HG03378 (cell line): ENCODE measurements at regions not wholly inside any gene's neighbourhood (a gene's known extent, or its start where the extent isn't known, plus 50 kb on each side); places are given as distances from the start of the nearest gene placed in this dataset.

Experiments used
- ATAC-seq: cut with Tn5 transposase; IDR thresholded peaks from one replicate; pipeline ENCODE4 v1.9.1; 2021; ENCODE audit warnings: mild to moderate bottlenecking, moderate library complexity; ENCODE audit not compliant: unreplicated experiment

DNA sequence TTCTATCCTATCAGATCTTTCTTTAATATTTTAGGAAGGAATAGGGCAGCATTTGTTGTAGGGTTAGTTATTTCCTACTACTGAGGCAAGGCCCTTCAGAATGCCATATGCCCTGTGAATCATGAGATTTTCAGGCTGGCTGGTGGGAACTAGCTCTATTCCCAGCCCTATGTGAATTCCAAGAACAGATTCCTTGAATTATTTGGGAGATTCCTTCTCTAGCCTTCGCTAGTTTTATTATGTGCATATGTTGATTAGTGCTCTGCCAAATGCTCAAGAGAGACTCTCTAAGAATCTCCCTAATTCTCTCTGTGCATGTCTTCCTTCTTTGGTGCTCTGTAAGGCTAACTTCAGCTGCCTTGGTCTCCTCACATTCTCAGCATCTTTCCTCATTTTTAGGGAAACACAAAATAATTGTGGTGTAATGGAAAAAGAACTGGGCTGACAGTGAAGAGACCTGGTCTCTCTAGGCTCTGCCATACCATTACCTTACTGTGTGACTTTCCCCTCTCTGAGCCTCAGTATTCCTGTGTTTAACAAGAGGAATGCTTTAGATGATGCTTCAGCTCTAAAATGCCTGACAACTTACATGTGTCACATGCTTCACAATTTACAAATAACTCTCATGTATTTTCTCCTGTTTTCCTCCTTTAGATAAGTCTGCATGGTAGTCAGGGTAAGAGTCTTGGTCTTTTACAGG, 79.7 kb downstream of the VMA21 start:
- no peak for ATAC-seq

DNA sequence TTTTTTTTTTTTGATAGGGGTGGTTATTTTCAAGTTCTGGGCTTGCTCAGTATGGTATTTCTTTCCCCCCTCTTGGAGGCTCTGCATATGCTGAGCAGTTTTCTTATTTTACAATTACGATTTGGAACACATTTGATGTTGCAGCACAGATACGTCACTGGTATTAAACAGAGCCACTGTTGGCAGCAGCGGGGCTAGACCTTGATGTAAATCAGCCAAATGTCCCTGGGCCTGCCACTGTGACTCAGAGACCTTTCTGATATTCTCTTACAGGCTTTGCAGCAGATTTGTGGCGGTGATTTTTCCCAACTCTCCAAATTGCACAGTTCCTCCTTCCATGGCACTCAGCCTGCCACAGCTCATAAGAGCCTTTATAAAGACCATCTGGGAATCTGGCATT, 81.1 kb downstream of the VMA21 start:
- no peak for ATAC-seq

DNA sequence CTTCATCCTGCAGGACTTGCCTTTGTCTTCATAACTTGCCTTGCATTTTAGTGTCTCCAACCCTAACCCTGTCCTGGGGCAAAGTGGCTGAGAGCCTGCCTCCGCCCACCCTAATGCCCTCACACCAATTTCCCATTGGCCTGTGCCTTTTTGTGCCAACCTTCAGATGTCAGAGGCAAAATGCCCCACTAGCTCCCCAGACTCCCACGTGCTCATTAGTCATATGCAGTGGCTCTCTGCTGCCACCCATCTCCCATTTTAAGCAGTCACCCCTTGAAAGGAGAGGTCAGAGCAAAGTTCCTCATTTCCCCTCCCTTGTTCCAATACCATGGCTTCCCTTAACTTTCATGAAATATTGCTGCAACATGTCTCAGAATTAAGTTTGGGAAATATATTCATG, 74.8 kb upstream of the PASD1 start:
- peak; percentile 58 for ATAC-seq

DNA sequence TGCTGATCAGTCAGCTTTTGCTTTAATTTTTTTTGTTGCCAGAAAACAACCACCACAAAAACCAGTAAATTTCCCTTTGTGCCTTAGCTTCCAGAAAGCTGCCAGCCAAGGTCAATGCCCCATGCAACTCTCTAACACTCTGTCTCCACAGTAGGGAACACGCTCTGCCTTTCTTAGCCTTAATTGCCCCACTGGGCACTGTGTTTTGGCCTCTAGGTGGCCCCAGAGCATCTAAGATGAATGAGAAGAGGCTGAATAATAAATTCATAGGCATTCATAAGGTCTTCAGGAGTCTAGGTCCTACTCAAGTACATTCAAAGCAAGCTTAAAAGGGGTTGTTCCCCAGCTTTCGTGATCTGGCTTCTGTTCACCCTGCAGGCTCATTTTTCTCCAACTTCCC, 57.7 kb upstream of the PASD1 start:
- no peak for ATAC-seq

DNA sequence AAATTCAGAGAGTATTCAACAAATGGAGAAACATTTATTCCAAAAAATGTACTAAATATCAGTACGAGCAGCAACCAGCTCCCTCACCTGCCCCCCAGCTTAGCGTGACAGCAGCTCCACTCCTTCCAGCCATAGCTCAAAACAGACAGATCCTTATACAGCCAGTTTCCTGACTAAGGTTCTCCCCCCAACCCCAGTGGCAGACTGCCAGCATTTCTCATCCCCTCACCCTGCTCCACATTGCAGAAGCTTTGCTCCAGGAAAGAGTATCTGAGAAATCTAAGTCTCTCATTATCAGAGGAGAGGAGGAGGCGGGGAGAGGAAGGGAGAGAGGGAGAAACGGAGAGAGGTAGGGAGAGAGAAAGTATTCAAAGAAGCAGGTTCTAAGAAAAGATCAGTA, 53.3 kb upstream of the PASD1 start:
- ATAC-seq, result no peak

DNA sequence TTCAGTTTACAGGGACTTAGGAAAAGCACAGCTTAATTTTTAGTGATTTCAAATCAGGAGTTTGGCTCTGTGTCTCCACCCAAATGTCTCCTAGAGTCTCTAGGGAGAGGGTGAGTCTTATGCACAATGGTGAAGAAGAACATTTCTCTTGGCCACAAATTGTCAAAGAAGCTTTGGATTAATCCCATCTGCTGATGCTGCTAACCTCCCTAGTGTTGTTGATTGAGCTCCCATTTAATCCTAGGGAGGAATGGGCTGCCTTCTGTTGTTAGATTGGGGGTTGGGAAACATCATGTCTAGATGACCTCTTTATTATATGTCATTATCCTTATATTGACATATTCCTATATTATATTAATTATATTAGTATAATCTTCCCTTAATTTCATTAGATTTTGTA, 50.0 kb upstream of the PASD1 start:
- no peak for ATAC-seq
